ENCODE measurements at regions not wholly inside any gene's neighbourhood (a gene's known extent, or its start where the extent isn't known, plus 50 kb on each side); places are given as distances from the start of the nearest gene placed in this dataset.
"Not testable (repeated sequence)": the region's sequence is repeated elsewhere in the genome, so short reads cannot be mapped to it uniquely, and the experiment has no call there.

DNA sequence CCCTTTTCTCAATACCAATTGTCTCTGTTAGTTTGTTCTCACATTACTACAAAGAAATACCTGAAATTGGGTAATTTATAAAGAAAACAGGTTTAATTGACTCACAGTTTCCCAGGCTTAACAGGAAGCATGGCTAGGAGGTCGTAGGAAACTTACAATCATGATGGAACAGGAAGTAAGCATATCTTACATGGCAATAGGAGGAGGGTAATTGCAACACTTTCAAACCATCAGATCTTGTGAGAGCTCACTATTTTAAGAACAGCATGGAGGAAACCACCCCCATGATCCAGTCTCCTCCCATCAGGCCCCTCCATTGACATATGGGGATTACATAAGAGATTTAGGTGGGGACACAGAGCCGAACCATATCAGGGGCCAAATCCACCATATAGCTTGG, 1210.1 kb upstream of the SPRY2 start:
- 41 to 51% methylated on average over 2 of the region's 2 CpGs for WGBS, 2 donors
- no peaks in the 10 kb centered on the region for H3K36me3 ChIP-seq
- H3K4me1 ChIP-seq = peaks cover 0 to 7% (median 0%) of the 10 kb centered on the region in 4 donors
- H3K4me3 ChIP-seq = no peak overlapping the region
- no peak overlapping the region for H3K27ac ChIP-seq
- no peaks in the 10 kb centered on the region for H3K27me3 ChIP-seq
- H3K9me3 ChIP-seq = no peaks in the 10 kb centered on the region
- DNase-seq = no peak
- TF ChIP-seq POLR2AphosphoS5 (IDR thresholded peaks at IDR 0.05) (no peak), EP300 (IDR thresholded peaks at IDR 0.05) (no peak), POLR2A (IDR thresholded peaks at IDR 0.05) (no peak), CTCF (IDR thresholded peaks at IDR 0.05) (no peak)
- intact Hi-C loops (cut with DNase I) = no loop called here

GRCh38 chr13:81546294-81546693, 1205.4 kb upstream of the SPRY2 start:
- H3K4me1 ChIP-seq; H3K4me3 ChIP-seq; H3K27me3 ChIP-seq; intact Hi-C loops (cut with DNase I); H3K9me3 ChIP-seq; DNase-seq; H3K27ac ChIP-seq; H3K36me3 ChIP-seq: not testable (repeated sequence)
- 87 to 88% methylated on average over 2 of the region's 2 CpGs for WGBS, 2 donors

GRCh38 chr13:81540777-81541176, 1199.9 kb upstream of the SPRY2 start:
- no peak overlapping the region for H3K27ac ChIP-seq
- H3K9me3 ChIP-seq = no peaks in the 10 kb centered on the region
- no peak for TF ChIP-seq POLR2AphosphoS5 (IDR thresholded peaks at IDR 0.05)
- TF ChIP-seq CTCF (IDR thresholded peaks at IDR 0.05) = peak in 3 of 4 experiments; percentile 20 to 42 (median 41)
- no peak for DNase-seq
- H3K27me3 ChIP-seq = no peaks in the 10 kb centered on the region
- H3K36me3 ChIP-seq = no peaks in the 10 kb centered on the region
- H3K4me3 ChIP-seq = no peak overlapping the region
- 21 to 47% methylated on average over 1 of the region's 1 CpG for WGBS, 2 donors
- no peaks in the 10 kb centered on the region for H3K4me1 ChIP-seq
- intact Hi-C loops (cut with DNase I) = no loop called here

GRCh38 chr13:81539643-81540150, 1198.8 kb upstream of the SPRY2 start:
- 28 to 73% methylated on average over 7 of the region's 7 CpGs for WGBS, 2 donors

DNA sequence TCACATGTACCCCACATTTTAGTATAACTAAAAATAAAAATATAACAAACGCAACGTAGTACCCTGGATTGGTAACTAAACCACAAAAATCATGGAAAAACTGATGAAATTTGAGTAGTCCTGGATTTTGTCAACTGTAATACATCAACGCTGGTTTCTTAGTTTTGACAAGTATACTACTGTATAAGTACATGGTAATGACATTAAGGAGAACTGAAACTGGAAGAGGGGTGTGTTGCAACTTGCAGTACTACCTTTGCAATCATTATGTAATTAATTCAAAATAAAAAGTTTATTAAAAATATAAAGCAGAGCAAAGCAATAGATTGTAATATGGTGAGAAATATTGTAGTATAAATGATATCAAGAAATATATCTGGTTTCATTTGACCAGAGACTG, 1158.0 kb upstream of the SPRY2 start:
- intact Hi-C loops (cut with DNase I) = no loop called here
- Histone ChIP-seq H3K9me3 (no peaks in the 10 kb centered on the region), H3K27me3 (no peaks in the 10 kb centered on the region), H3K36me3 (no peaks in the 10 kb centered on the region), H3K4me1 (no peaks in the 10 kb centered on the region), H3K4me3 (no peak overlapping the region), H3K27ac (no peak overlapping the region)
- WGBS, 2 donors = 90 to 92% methylated on average over 3 of the region's 3 CpGs
- TF ChIP-seq EP300 (IDR thresholded peaks at IDR 0.05) (no peak), POLR2AphosphoS5 (IDR thresholded peaks at IDR 0.05) (no peak), CTCF (IDR thresholded peaks at IDR 0.05) (no peak), POLR2A (IDR thresholded peaks at IDR 0.05) (no peak)
- no peak for DNase-seq

More at GRCh38 chr13:81539643-81540150, 1198.8 kb upstream of the SPRY2 start:
- intact Hi-C loops (cut with DNase I) = no loop called here
- Histone ChIP-seq H3K4me3 (no peak overlapping the region), H3K27me3 (no peaks in the 10 kb centered on the region), H3K36me3 (no peaks in the 10 kb centered on the region), H3K9me3 (no peaks in the 10 kb centered on the region), H3K27ac (no peak overlapping the region), H3K4me1 (no peaks in the 10 kb centered on the region)
- no peak for DNase-seq
- TF ChIP-seq EP300 (IDR thresholded peaks at IDR 0.05) (no peak), CTCF (IDR thresholded peaks at IDR 0.05) (no peak), POLR2A (IDR thresholded peaks at IDR 0.05) (no peak), POLR2AphosphoS5 (IDR thresholded peaks at IDR 0.05) (no peak)

All from sigmoid colon (tissue), 6 donors.